ENCODE measurements at regions not wholly inside any gene's neighbourhood (a gene's known extent, or its start where the extent isn't known, plus 50 kb on each side); places are given as distances from the start of the nearest gene placed in this dataset.

- H3K27me3 Mint-ChIP-seq, result no peaks in the 10 kb centered on the region
- H3K4me1 Mint-ChIP-seq (ENCODE audit: low read depth), result peaks cover 3% of the 10 kb centered on the region
- no peak overlapping the region for H3K27ac Mint-ChIP-seq
- no peak for TF ChIP-seq CTCF (IDR thresholded peaks at IDR 0.05; ENCODE audit: unreplicated experiment)
- H3K4me3 Mint-ChIP-seq (ENCODE audit: low read depth), result no peak overlapping the region
- no peaks in the 10 kb centered on the region for H3K36me3 Mint-ChIP-seq (ENCODE audit: insufficient read depth)
- H3K9me3 Mint-ChIP-seq (ENCODE audit: low read depth), result peaks cover 32% of the 10 kb centered on the region
- no peak for DNase-seq (ENCODE audit: low spot score, unreplicated experiment)
Measured at GRCh38 chr1:239219679-239220078, 166.7 kb upstream of the CHRM3 start.

DNA sequence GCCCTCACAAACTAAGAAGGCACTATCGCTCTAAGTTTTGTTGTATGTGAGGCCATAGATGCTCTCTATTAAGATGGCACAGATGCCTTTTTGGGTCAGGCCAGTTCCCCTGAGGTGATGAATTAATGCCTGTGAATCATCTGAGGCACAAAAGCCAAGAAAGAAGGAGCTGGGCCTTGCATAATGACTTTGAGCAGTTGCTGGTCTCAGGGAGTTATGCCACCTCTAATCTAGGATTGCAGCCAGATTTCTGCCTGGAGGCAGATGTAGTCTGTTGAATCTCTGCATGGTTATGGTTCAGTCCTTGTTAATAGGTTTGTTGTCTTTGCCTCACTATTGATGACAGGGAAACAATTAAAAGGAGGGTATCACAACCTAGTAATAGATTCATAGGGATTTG is 168.1 kb upstream of the CHRM3 start:
- Mint-ChIP-seq H3K9me3 (ENCODE audit: low read depth) (peaks cover 23% of the 10 kb centered on the region), H3K27me3 (no peaks in the 10 kb centered on the region), H3K4me1 (ENCODE audit: low read depth) (peaks cover 3% of the 10 kb centered on the region), H3K36me3 (ENCODE audit: insufficient read depth) (no peaks in the 10 kb centered on the region), H3K27ac (no peak overlapping the region), H3K4me3 (ENCODE audit: low read depth) (no peak overlapping the region)
- TF ChIP-seq CTCF (IDR thresholded peaks at IDR 0.05; ENCODE audit: unreplicated experiment), result no peak
- no peak for DNase-seq (ENCODE audit: low spot score, unreplicated experiment)

DNA sequence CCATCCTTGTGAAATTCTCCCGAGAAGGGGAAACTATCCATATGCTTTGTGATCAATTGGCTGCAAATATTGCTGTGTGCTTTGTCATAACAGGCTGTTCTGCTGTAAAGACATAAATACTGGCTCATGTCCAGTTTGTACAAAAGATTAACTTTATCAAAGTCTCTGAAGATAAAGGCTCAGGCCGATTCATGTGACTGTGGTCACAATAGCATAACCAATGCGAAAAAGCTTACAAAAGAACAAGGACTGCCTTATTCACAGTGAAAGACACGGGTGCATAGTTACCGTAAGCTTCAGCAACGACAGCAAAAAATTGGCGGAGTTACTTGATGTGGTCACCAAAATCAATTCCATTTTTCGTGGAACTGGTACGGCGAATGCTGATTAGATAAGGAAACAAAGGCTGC is 173.6 kb upstream of the CHRM3 start:
- TF ChIP-seq CTCF (IDR thresholded peaks at IDR 0.05; ENCODE audit: unreplicated experiment), result no peak
- Mint-ChIP-seq H3K4me1 (ENCODE audit: low read depth) (peaks cover 7% of the 10 kb centered on the region), H3K36me3 (ENCODE audit: insufficient read depth) (no peaks in the 10 kb centered on the region), H3K27me3 (no peaks in the 10 kb centered on the region), H3K27ac (no peak overlapping the region), H3K9me3 (ENCODE audit: low read depth) (peaks cover 3% of the 10 kb centered on the region), H3K4me3 (ENCODE audit: low read depth) (no peak overlapping the region)
- no peak for DNase-seq (ENCODE audit: low spot score, unreplicated experiment)

DNA sequence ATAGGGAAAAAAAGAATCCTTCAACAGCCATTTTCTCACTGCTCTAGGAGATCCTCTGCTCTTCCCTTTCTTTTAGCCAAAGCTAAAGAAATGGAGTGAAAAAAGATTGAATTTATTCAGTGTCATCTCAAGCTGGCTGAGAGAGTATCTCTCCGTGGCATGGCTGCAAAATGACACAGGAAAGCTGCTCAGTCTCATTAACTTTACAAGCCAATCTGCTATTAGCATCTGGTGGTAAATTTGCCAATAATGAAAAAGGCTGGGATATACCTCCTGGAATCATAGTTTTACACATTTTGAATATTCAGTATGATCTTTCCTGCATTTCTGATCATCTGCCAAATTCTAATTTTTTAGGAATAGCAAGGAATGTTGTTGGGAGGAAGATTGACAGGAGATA is 176.8 kb upstream of the CHRM3 start:
- no peaks in the 10 kb centered on the region for H3K36me3 Mint-ChIP-seq (ENCODE audit: insufficient read depth)
- DNase-seq (ENCODE audit: low spot score, unreplicated experiment), result no peak
- H3K4me1 Mint-ChIP-seq (ENCODE audit: low read depth), result peaks cover 8% of the 10 kb centered on the region
- no peak overlapping the region for H3K27ac Mint-ChIP-seq
- H3K4me3 Mint-ChIP-seq (ENCODE audit: low read depth), result no peak overlapping the region
- H3K9me3 Mint-ChIP-seq (ENCODE audit: low read depth), result peaks cover 3% of the 10 kb centered on the region
- no peak for TF ChIP-seq CTCF (IDR thresholded peaks at IDR 0.05; ENCODE audit: unreplicated experiment)
- H3K27me3 Mint-ChIP-seq, result no peaks in the 10 kb centered on the region

GRCh38 chr1:239204401-239204800 is 182.0 kb upstream of the CHRM3 start:
- DNase-seq (ENCODE audit: low spot score, unreplicated experiment), result no peak

More at GRCh38 chr1:239204401-239204800, 182.0 kb upstream of the CHRM3 start:
- no peaks in the 10 kb centered on the region for H3K36me3 Mint-ChIP-seq (ENCODE audit: insufficient read depth)
- peaks cover 14% of the 10 kb centered on the region for H3K9me3 Mint-ChIP-seq (ENCODE audit: low read depth)
- H3K4me3 Mint-ChIP-seq (ENCODE audit: low read depth), result no peak overlapping the region
- H3K4me1 Mint-ChIP-seq (ENCODE audit: low read depth), result peaks cover 5% of the 10 kb centered on the region
- H3K27me3 Mint-ChIP-seq, result no peaks in the 10 kb centered on the region
- H3K27ac Mint-ChIP-seq, result no peak overlapping the region
- no peak for TF ChIP-seq CTCF (IDR thresholded peaks at IDR 0.05; ENCODE audit: unreplicated experiment)

Data from progenitor cell of endocrine pancreas (in vitro differentiated cells).